Naive thymus-derived CD4-positive, alpha-beta T cell (primary cell): ENCODE measurements at regions not wholly inside any gene's neighbourhood (a gene's known extent, or its start where the extent isn't known, plus 50 kb on each side); places are given as distances from the start of the nearest gene placed in this dataset.
"Not testable (repeated sequence)": the region's sequence is repeated elsewhere in the genome, so short reads cannot be mapped to it uniquely, and the experiment has no call there.

ENCODE experiments used
- ATAC-seq: fragments of 150-1000 bp; cut with Tn5 transposase; 2 replicates; pipeline ENCODE4 v1.10.0; 2021; ENCODE audit warnings: mild to moderate bottlenecking, moderate library complexity
- CTCF ChIA-PET: fragments of 350-600 bp; sonication (Branson Sonifier 250); formaldehyde crosslinking; loops from one replicate; lab custom pipeline; 2021; ENCODE audit warnings: antibody characterized with exemption; lab: Charles Lee
- POLR2A ChIA-PET: fragments of 350-600 bp; sonication (Branson Sonifier 250); formaldehyde crosslinking; loops from one replicate; lab custom pipeline; 2021; ENCODE audit warnings: antibody characterized with exemption, inconsistent platforms; lab: Charles Lee
- DNase-seq, 9 donors: peaks; one replicate each; pipeline versions ENCODE4 v3.0.0 to v3.0.0-alpha.2; 2020 to 2022; ENCODE audit warnings: mixed read lengths in 1 of 9
- H3K27ac ChIP-seq: one replicate; pipeline ENCODE4 v1.7.0; 2013; ENCODE audit warnings: mild to moderate bottlenecking, low read depth, low read length, moderate library complexity
- H3K27me3 ChIP-seq, 2 donors: one replicate each; pipeline ENCODE4 v1.7.0; 2013; ENCODE audit warnings: low read length in 2 of 2, mild to moderate bottlenecking in 2 of 2, moderate library complexity in 2 of 2; ENCODE audit not compliant: control insufficient read depth in 2 of 2, insufficient read depth in 2 of 2
- H3K36me3 ChIP-seq, 3 experiments: 1 replicate in 2 of 3; 2 replicates in 1 of 3; pipeline ENCODE4 v1.7.0; 2013; ENCODE audit warnings: low read length in 3 of 3, mild to moderate bottlenecking in 3 of 3, moderate library complexity in 1 of 3; ENCODE audit not compliant: insufficient read depth in 3 of 3, control insufficient read depth in 2 of 3
- H3K4me1 ChIP-seq, 2 donors: one replicate each; pipeline ENCODE4 v1.7.0; 2013; ENCODE audit warnings: low read length in 2 of 2, mild to moderate bottlenecking in 2 of 2, moderate library complexity in 1 of 2; ENCODE audit not compliant: control insufficient read depth in 2 of 2, insufficient read depth in 2 of 2
- H3K4me3 ChIP-seq: 2 replicates; pipeline ENCODE4 v1.7.0; 2013; ENCODE audit warnings: mild to moderate bottlenecking, low read length
- H3K9me3 ChIP-seq, 3 experiments: 1 replicate in 2 of 3; 2 replicates in 1 of 3; pipeline ENCODE4 v1.7.0; 2013; ENCODE audit warnings: low read length in 3 of 3; ENCODE audit not compliant: control insufficient read depth in 2 of 3
- H3K27ac Mint-ChIP-seq, 9 donors: one replicate each; pipeline ENCODE4 v1.8.0; 2020 to 2022; ENCODE audit warnings: mixed read lengths in 9 of 9, mild to moderate bottlenecking in 8 of 9, moderate library complexity in 5 of 9, inconsistent platforms in 2 of 9
- H3K27me3 Mint-ChIP-seq, 5 donors: one replicate each; pipeline ENCODE4 v1.8.0; 2021 to 2022; ENCODE audit warnings: mixed read lengths in 5 of 5, mild to moderate bottlenecking in 1 of 5
- H3K36me3 Mint-ChIP-seq, 5 donors: one replicate each; pipeline ENCODE4 v1.8.0; 2020 to 2022; ENCODE audit warnings: mixed read lengths in 5 of 5, mild to moderate bottlenecking in 3 of 5, inconsistent platforms in 1 of 5
- H3K4me1 Mint-ChIP-seq, 7 donors: one replicate each; pipeline ENCODE4 v1.8.0; 2020 to 2022; ENCODE audit warnings: mixed read lengths in 7 of 7, mild to moderate bottlenecking in 3 of 7, inconsistent platforms in 1 of 7
- H3K4me3 Mint-ChIP-seq, 10 donors: one replicate each; pipeline ENCODE4 v1.8.0; 2020 to 2022; ENCODE audit warnings: mild to moderate bottlenecking in 10 of 10, mixed read lengths in 10 of 10, moderate library complexity in 6 of 10, inconsistent platforms in 2 of 10
- H3K9me3 Mint-ChIP-seq, 11 donors: one replicate each; pipeline ENCODE4 v1.8.0; 2020 to 2022; ENCODE audit warnings: mixed read lengths in 11 of 11, mild to moderate bottlenecking in 4 of 11, inconsistent platforms in 1 of 11, moderate library complexity in 1 of 11
- intact Hi-C, 2 donors: fragments of 100-400 bp; cut with micrococcal nuclease; formaldehyde crosslinking; loops; one replicate each; pipeline ENCODE4 v1.15.1; 2023

DNA sequence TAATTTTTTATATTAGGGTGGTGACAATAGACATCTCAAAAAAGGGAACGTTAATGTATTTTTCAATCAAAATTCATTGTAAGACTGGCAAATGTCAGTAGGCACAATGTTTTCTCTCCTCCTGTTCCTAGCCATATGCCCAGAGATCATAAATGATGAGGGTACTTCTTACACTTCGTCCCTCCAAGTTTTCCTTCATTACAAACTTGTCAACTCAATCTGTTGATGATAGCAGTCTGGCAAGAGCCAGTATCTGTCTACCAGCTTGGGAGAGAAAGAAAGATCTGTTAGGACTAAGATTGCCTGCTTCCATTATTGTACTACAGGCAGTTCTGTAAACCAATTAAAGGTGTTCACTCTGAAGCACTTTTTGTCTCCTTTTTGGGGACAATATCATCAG is 130.9 kb upstream of the DAAM1 start:
- H3K36me3 ChIP-seq, result no peaks in the 10 kb centered on the region

GRCh38 chr14:59058776-59059175 is 129.7 kb upstream of the DAAM1 start:
- H3K36me3 ChIP-seq, ATAC-seq, H3K27me3 ChIP-seq, H3K27ac Mint-ChIP-seq, H3K9me3 ChIP-seq, H3K4me1 ChIP-seq, H3K4me3 ChIP-seq, H3K27ac ChIP-seq, POLR2A ChIA-PET, H3K4me1 Mint-ChIP-seq, H3K4me3 Mint-ChIP-seq, DNase-seq, CTCF ChIA-PET, H3K36me3 Mint-ChIP-seq: not testable (repeated sequence)
- Mint-ChIP-seq H3K9me3 (peaks cover 0 to 17% (median 7%) of the 10 kb centered on the region in 11 donors), H3K27me3 (peaks cover 0 to 16% (median 4%) of the 10 kb centered on the region in 5 donors)
- intact Hi-C loops, result loop anchor here in 1 of 2 donors (10.0 kb wide), 1 partner anchor 954 kb away; no protein-coding TSS in a partner anchor

More for the DNA sequence above, 130.9 kb upstream of the DAAM1 start:
- H3K9me3 Mint-ChIP-seq, result peaks cover 0 to 13% (median 3%) of the 10 kb centered on the region in 11 donors
- Histone ChIP-seq H3K4me1 (no peaks in the 10 kb centered on the region), H3K27me3 (no peaks in the 10 kb centered on the region), H3K4me3 (no peak overlapping the region), H3K27ac (no peak overlapping the region), H3K9me3 (no peaks in the 10 kb centered on the region)
- H3K27ac Mint-ChIP-seq, result no peak overlapping the region
- ChIA-PET POLR2A (no interaction called here), CTCF (interaction anchor here (1.4 kb wide), 1 partner anchor 556 kb away, joined by 6 read pairs; no protein-coding TSS in a partner anchor)
- H3K4me1 Mint-ChIP-seq, result no peaks in the 10 kb centered on the region
- intact Hi-C loops, result loop anchor here in 1 of 2 donors (10.0 kb wide), 1 partner anchor 953 kb away; no protein-coding TSS in a partner anchor
- peaks cover 0 to 8% (median 0%) of the 10 kb centered on the region in 5 donors for H3K36me3 Mint-ChIP-seq
- no peak for DNase-seq
- no peak overlapping the region for H3K4me3 Mint-ChIP-seq
- H3K27me3 Mint-ChIP-seq, result peaks cover 0 to 16% (median 3%) of the 10 kb centered on the region in 5 donors
- no peak for ATAC-seq

GRCh38 chr14:59060841-59061240 is 127.6 kb upstream of the DAAM1 start:
- POLR2A ChIA-PET, result no interaction called here
- H3K4me3 Mint-ChIP-seq, result no peak overlapping the region
- Histone ChIP-seq H3K4me3 (no peak overlapping the region), H3K9me3 (no peaks in the 10 kb centered on the region), H3K36me3 (no peaks in the 10 kb centered on the region), H3K4me1 (no peaks in the 10 kb centered on the region), H3K27ac (no peak overlapping the region), H3K27me3 (no peaks in the 10 kb centered on the region)
- H3K4me1 Mint-ChIP-seq, result no peaks in the 10 kb centered on the region
- intact Hi-C loops, result no loop called here
- peaks cover 0 to 8% (median 0%) of the 10 kb centered on the region in 5 donors for H3K36me3 Mint-ChIP-seq
- H3K9me3 Mint-ChIP-seq, result peaks cover 0 to 17% (median 7%) of the 10 kb centered on the region in 11 donors
- H3K27ac Mint-ChIP-seq, result no peak overlapping the region
- ATAC-seq, result no peak
- CTCF ChIA-PET, result interaction anchor here (0.6 to 1.0 kb wide), 2 partner anchors 10 to 74 kb away, joined by 3 read pairs; no protein-coding TSS in a partner anchor
- peaks cover 0 to 16% (median 3%) of the 10 kb centered on the region in 5 donors for H3K27me3 Mint-ChIP-seq
- DNase-seq, result no peak

GRCh38 chr14:59061292-59061691 is 127.2 kb upstream of the DAAM1 start:
- Histone ChIP-seq H3K9me3 (no peaks in the 10 kb centered on the region), H3K4me3 (no peak overlapping the region), H3K4me1 (no peaks in the 10 kb centered on the region), H3K36me3 (no peaks in the 10 kb centered on the region), H3K27ac (no peak overlapping the region), H3K27me3 (no peaks in the 10 kb centered on the region)
- no peak overlapping the region for H3K4me3 Mint-ChIP-seq
- ATAC-seq (no peak), DNase-seq (no peak)
- no peaks in the 10 kb centered on the region for H3K4me1 Mint-ChIP-seq
- H3K36me3 Mint-ChIP-seq, result peaks cover 0 to 8% (median 0%) of the 10 kb centered on the region in 5 donors
- peaks cover 0 to 17% (median 7%) of the 10 kb centered on the region in 11 donors for H3K9me3 Mint-ChIP-seq
- peaks cover 0 to 16% (median 3%) of the 10 kb centered on the region in 5 donors for H3K27me3 Mint-ChIP-seq
- CTCF ChIA-PET, result interaction anchor here (1.0 kb wide), 1 partner anchor 10 kb away, joined by 3 read pairs; no protein-coding TSS in a partner anchor
- H3K27ac Mint-ChIP-seq, result no peak overlapping the region
- intact Hi-C loops, result no loop called here
- POLR2A ChIA-PET, result no interaction called here

DNA sequence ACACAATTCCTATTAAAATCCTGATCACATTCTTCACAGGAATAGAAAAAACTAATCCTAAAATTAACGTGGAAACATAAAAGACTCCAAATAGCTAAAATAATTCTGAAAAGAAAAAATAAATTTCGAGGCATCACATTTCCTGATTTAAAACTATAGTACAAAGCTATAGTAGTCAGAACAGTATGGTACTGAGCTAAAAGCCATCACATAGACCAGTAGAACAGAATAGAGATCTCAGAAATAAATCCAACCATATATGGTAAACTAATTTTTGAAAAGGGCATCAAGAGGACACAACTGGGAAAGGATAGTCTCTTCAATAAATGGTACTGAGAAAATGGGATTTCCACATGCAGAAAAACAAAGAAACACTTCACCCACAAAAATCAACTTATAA is 125.2 kb upstream of the DAAM1 start:
- Mint-ChIP-seq H3K27ac (no peak overlapping the region), H3K36me3 (peaks cover 0 to 8% (median 0%) of the 10 kb centered on the region in 5 donors), H3K9me3 (peaks cover 0 to 17% (median 7%) of the 10 kb centered on the region in 11 donors), H3K27me3 (peaks cover 0 to 16% (median 3%) of the 10 kb centered on the region in 5 donors), H3K4me1 (no peaks in the 10 kb centered on the region), H3K4me3 (no peak overlapping the region)
- ChIA-PET POLR2A (no interaction called here), CTCF (no interaction called here)
- H3K9me3 ChIP-seq, result no peaks in the 10 kb centered on the region
- DNase-seq, result no peak
- no peaks in the 10 kb centered on the region for H3K36me3 ChIP-seq
- no peaks in the 10 kb centered on the region for H3K4me1 ChIP-seq
- intact Hi-C loops, result no loop called here
- no peak overlapping the region for H3K27ac ChIP-seq
- H3K27me3 ChIP-seq, result no peaks in the 10 kb centered on the region
- H3K4me3 ChIP-seq, result no peak overlapping the region
- no peak for ATAC-seq

GRCh38 chr14:59067127-59067894 is 121.2 kb upstream of the DAAM1 start:
- Histone ChIP-seq H3K36me3 (no peaks in the 10 kb centered on the region), H3K9me3 (no peaks in the 10 kb centered on the region), H3K4me1 (no peaks in the 10 kb centered on the region), H3K4me3 (no peak overlapping the region), H3K27me3 (no peaks in the 10 kb centered on the region), H3K27ac (no peak overlapping the region)
- Mint-ChIP-seq H3K27ac (no peak overlapping the region), H3K4me1 (no peaks in the 10 kb centered on the region), H3K9me3 (peaks cover 0 to 14% (median 5%) of the 10 kb centered on the region in 11 donors), H3K27me3 (peaks cover 7 to 13% (median 13%) of the 10 kb centered on the region in 5 donors), H3K4me3 (no peak overlapping the region), H3K36me3 (peaks cover 0 to 2% (median 0%) of the 10 kb centered on the region in 5 donors)
- intact Hi-C loops, result no loop called here
- DNase-seq (no peak), ATAC-seq (no peak)
- CTCF ChIA-PET, result no interaction called here
- POLR2A ChIA-PET, result no interaction called here
